ENCODE measurements at regions not wholly inside any gene's neighbourhood (a gene's known extent, or its start where the extent isn't known, plus 50 kb on each side); places are given as distances from the start of the nearest gene placed in this dataset.

DNA sequence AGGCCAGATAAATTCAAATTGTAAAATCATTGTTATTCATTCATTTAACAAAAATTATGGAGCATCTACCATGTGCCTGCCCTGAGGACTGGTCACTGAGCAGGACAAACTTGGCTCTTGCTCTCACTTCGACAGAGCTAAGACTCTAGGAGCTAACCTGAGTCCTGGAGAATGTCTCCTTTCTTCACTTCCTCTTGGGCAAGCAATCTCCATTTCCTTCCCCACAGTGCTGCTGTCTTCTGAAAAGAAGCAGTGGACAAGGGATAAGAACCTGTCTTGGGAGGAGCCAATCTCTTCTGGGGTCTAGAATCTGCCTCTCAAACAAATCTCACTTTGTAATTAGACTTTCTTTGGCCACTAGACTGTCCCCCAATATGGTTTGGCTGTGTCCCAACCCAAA is 76.2 kb upstream of the PLXNA4 start:
- Mint-ChIP-seq H3K4me3 (no peak overlapping the region), H3K36me3 (no peaks in the 10 kb centered on the region), H3K4me1 (peaks cover 15% of the 10 kb centered on the region), H3K9me3 (peaks cover 11% of the 10 kb centered on the region), H3K27ac (no peak overlapping the region), H3K27me3 (no peaks in the 10 kb centered on the region)
- DNase-seq = no peak

DNA sequence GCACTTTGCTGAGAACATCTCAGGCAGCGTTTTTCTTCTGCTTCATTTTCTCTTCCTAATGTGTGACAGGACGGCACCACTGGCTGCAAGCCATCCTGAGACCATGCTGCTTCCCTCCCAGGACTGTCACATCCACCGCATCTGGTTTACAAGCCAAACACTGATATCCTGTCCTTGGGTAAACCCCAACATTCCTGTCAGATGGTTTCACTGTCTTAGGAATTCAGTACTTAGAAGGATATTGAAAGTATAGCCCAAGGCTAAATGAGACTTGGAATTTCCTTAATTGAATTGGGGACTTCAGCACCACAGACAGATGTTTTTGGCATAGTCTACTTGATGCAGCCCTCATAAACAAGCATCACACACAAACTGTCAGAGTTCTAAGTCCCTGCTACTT is 74.2 kb upstream of the PLXNA4 start:
- Mint-ChIP-seq H3K27me3 (no peaks in the 10 kb centered on the region), H3K36me3 (no peaks in the 10 kb centered on the region), H3K9me3 (peaks cover 8% of the 10 kb centered on the region), H3K4me1 (peaks cover 9% of the 10 kb centered on the region), H3K27ac (no peak overlapping the region), H3K4me3 (no peak overlapping the region)
- DNase-seq = no peak

DNA sequence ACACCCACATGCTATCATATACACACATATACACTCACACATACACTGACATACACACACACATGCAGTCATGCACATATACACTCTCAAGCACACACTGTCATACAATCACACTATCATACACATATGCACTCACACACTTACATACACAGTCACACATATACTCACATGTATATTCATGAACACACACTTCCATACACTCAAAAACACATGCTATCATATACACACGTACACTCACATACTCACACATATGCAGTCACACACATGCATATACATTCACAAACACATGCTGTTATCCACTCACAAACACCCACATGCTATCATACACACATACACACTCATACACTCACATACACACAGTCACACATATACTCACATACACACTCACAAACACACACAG is 71.0 kb upstream of the PLXNA4 start:
- no peak overlapping the region for H3K27ac Mint-ChIP-seq
- no peak overlapping the region for H3K4me3 Mint-ChIP-seq
- DNase-seq = no peak
- H3K36me3 Mint-ChIP-seq = no peaks in the 10 kb centered on the region
- H3K4me1 Mint-ChIP-seq = no peaks in the 10 kb centered on the region
- H3K27me3 Mint-ChIP-seq = no peaks in the 10 kb centered on the region
- peaks cover 2% of the 10 kb centered on the region for H3K9me3 Mint-ChIP-seq

DNA sequence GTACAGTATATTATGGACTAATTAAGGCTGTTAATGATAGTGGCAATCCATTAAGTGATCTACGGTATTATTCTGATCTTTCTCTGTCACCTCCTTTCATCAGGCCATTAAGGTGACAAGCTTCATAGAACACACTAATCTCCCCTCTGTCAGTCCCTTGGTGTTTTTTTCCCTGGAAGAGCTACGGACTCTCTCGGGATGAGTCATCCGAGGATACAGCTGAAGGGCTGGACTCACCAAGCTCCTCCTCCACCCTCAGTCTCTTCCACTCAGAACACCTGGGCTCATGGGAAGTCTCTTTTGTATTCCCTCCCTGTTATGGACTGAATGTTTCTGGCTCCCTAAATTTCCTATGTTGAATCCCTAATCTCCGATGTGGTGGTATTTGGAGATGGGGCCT is 69.8 kb upstream of the PLXNA4 start:
- Mint-ChIP-seq H3K27ac (no peak overlapping the region), H3K9me3 (no peaks in the 10 kb centered on the region), H3K36me3 (no peaks in the 10 kb centered on the region), H3K27me3 (no peaks in the 10 kb centered on the region), H3K4me1 (no peaks in the 10 kb centered on the region), H3K4me3 (no peak overlapping the region)
- no peak for DNase-seq

DNA sequence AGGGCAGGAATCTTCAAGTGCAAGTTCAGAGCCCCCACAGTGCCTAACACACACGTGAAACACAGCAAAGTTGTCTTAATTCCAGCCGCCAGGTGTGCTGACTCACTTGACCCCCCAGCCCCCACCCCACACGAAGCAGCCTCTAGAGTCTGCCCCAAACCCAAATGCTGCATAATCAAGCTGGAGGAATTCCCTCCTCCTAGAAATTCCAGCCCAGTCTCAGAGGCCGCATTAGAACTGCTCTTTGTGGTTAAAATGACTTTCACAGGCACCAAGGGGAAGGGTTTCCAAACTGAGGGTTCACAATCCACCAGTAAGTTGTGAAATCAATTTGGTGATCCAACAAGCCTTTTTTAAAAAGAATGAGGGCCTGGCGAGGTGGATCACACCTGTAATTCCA is 67.0 kb upstream of the PLXNA4 start:
- Mint-ChIP-seq H3K4me1 (no peaks in the 10 kb centered on the region), H3K27ac (no peak overlapping the region), H3K27me3 (no peaks in the 10 kb centered on the region), H3K4me3 (no peak overlapping the region), H3K9me3 (no peaks in the 10 kb centered on the region), H3K36me3 (no peaks in the 10 kb centered on the region)
- DNase-seq = no peak

DNA sequence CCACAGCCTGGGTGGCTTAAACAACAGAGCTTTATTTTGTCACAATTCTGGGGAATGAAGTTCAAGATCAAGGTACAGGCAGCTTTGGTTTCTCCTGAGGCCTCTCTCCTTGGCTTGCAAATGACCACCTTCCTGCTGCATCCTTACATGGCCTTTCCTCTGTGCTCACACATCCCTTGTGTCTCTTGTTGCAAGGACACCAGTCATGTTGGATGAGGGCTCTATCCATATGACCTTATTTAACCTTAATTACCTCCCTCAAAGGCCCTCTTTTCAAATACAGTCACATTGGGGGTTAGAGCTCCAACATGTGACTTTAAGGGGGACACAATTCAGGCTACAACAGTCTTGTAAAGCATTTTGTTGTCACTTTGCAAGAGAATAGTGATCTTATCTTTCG is 65.0 kb upstream of the PLXNA4 start:
- Mint-ChIP-seq H3K27me3 (no peaks in the 10 kb centered on the region), H3K4me1 (no peaks in the 10 kb centered on the region), H3K4me3 (no peak overlapping the region), H3K27ac (no peak overlapping the region), H3K9me3 (no peaks in the 10 kb centered on the region), H3K36me3 (no peaks in the 10 kb centered on the region)
- DNase-seq = no peak

DNA sequence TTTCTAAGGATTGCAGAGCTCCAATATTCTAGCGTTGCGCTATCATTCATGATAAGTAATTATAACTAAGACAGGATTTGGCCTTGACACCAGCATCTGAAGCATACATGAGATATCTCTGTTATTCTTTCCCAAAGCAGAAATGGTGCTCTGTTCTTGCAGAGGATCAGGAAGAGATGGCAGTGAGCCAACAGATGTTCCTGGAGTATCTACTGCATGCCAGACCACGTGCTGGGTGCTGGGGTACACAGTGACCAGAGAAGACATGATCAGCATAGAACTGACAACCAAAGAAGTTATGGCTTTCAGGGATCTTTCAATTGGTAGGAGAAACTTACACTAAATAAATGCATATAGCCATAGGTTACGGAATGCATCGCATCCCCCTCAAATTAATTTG is 63.7 kb upstream of the PLXNA4 start:
- DNase-seq = no peak
- Mint-ChIP-seq H3K4me1 (no peaks in the 10 kb centered on the region), H3K4me3 (no peak overlapping the region), H3K27ac (no peak overlapping the region), H3K9me3 (no peaks in the 10 kb centered on the region), H3K36me3 (no peaks in the 10 kb centered on the region), H3K27me3 (peaks cover 5% of the 10 kb centered on the region)

DNA sequence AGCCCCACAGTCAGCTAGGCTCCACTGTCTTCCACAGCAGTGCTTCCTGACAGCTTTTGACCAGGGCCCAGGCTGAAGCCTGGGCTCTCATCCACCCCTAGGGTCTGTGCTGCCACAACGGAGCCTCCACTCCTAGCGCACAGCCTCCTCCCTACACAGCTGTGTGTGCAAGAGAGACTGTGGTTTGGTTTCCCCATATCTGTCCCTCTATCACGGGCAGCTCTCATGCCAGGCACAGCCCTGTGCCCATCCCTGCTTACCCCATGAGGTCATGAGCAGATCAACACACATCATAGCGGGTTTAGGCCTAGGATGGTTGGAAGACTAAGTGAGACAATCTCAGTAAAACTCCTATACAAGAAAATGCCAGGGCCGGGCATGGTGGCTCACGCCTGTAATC is 61.7 kb upstream of the PLXNA4 start:
- no peak for DNase-seq
- H3K36me3 Mint-ChIP-seq = no peaks in the 10 kb centered on the region

DNA sequence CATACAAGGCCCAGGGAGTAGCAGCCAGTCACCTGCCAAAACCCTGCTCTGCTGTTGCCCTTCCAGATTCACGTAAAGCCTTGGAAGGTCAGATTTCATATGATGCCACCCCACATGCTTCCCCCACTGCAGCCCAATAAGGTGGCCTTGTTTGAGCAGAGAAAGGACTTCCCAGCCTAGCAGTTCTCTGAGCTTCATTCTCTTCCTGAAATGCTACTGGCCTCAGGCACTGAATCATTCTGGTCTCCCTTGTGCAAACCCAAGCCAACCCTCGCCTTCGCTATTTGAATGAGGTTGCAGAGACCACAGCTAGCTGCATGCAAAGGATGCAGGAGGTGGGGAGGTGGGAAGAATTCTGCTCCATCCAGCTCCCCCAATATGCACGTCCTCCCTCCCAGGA is 60.3 kb upstream of the PLXNA4 start:
- H3K4me1 Mint-ChIP-seq = no peaks in the 10 kb centered on the region
- H3K4me3 Mint-ChIP-seq = no peak overlapping the region
- no peaks in the 10 kb centered on the region for H3K36me3 Mint-ChIP-seq
- H3K27ac Mint-ChIP-seq = no peak overlapping the region
- DNase-seq = no peak
- no peaks in the 10 kb centered on the region for H3K9me3 Mint-ChIP-seq
- H3K27me3 Mint-ChIP-seq = peaks cover 5% of the 10 kb centered on the region

More for the DNA sequence above, 61.7 kb upstream of the PLXNA4 start:
- no peak overlapping the region for H3K27ac Mint-ChIP-seq
- H3K4me1 Mint-ChIP-seq = no peaks in the 10 kb centered on the region
- H3K9me3 Mint-ChIP-seq = no peaks in the 10 kb centered on the region
- H3K4me3 Mint-ChIP-seq = no peak overlapping the region
- peaks cover 5% of the 10 kb centered on the region for H3K27me3 Mint-ChIP-seq

DNA sequence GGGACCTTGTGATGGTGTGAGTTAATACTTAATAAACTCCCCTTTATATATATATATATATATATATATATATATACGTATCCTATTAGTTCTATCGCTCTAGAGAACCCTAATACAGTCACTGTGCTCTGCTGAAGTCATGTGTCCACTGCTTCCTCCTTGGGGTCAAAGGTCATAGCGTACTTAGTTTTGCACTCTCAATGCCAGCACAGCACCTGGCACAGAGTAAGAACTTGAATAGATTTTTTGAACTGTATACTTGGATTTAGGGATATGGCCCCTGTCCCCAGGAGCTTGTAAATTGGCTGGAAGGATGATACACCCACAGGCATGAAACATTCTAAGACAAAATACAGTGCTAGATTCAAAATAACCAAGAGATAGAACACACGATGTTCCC is 58.9 kb upstream of the PLXNA4 start:
- peaks cover 5% of the 10 kb centered on the region for H3K27me3 Mint-ChIP-seq
- H3K9me3 Mint-ChIP-seq = no peaks in the 10 kb centered on the region
- no peak overlapping the region for H3K27ac Mint-ChIP-seq
- no peaks in the 10 kb centered on the region for H3K36me3 Mint-ChIP-seq
- H3K4me3 Mint-ChIP-seq = no peak overlapping the region
- DNase-seq = no peak
- no peaks in the 10 kb centered on the region for H3K4me1 Mint-ChIP-seq

DNA sequence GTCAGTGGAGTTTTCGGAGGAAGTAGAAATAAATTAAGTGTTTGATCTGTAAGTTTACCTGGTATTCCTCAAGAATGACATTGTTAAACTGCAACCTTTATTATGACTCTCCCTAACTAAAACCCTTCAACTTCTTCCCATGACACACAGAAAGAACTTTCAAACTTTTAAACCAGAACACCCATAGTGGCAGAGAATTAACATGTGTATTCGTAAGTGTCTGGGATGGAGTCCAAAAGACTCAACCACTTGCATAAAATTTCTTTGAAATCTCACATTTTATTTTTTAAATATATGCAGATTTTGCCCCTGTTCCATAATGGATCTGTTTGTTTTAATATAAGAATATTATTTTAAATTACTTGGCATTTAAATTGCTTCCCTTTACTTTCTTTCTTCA is 54.6 kb upstream of the PLXNA4 start:
- no peaks in the 10 kb centered on the region for H3K9me3 Mint-ChIP-seq
- H3K27me3 Mint-ChIP-seq = peaks cover 5% of the 10 kb centered on the region
- H3K27ac Mint-ChIP-seq = no peak overlapping the region
- no peaks in the 10 kb centered on the region for H3K4me1 Mint-ChIP-seq
- H3K36me3 Mint-ChIP-seq = no peaks in the 10 kb centered on the region
- no peak overlapping the region for H3K4me3 Mint-ChIP-seq
- no peak for DNase-seq
